ENCODE measurements at regions not wholly inside any gene's neighbourhood (a gene's known extent, or its start where the extent isn't known, plus 50 kb on each side); places are given as distances from the start of the nearest gene placed in this dataset.

GRCh38 chr2:239756790-239757760, 268.1 kb downstream of the NDUFA10 start:
- no peak for DNase-seq

- DNase-seq: no peak
These were observed 268.9 kb downstream of the NDUFA10 start for GRCh38 chr2:239756031-239756789.

- peak; percentile 8 for DNase-seq
These were observed 271.7 kb downstream of the NDUFA10 start for GRCh38 chr2:239753401-239753837.

GRCh38 chr2:239752951-239753350, 272.2 kb downstream of the NDUFA10 start:
- no peak for DNase-seq

GRCh38 chr2:239751679-239752355, 273.3 kb downstream of the NDUFA10 start:
- no peak for DNase-seq

GRCh38 chr2:239750929-239751678, 274.0 kb downstream of the NDUFA10 start:
- no peak for DNase-seq

GRCh38 chr2:239750045-239750835, 274.9 kb downstream of the NDUFA10 start:
- no peak for DNase-seq

- no peak for DNase-seq
These were observed 275.8 kb downstream of the NDUFA10 start for GRCh38 chr2:239749272-239749873.

- DNase-seq: no peak
These were observed 276.3 kb downstream of the NDUFA10 start for GRCh38 chr2:239748811-239749210.

- no peak for DNase-seq
These were observed 277.4 kb downstream of the NDUFA10 start for GRCh38 chr2:239747771-239748170.

GRCh38 chr2:239747274-239747673, 277.9 kb downstream of the NDUFA10 start:
- DNase-seq: no peak

GRCh38 chr2:239746559-239747246, 278.4 kb downstream of the NDUFA10 start:
- DNase-seq: no peak

- no peak for DNase-seq
These were observed 279.5 kb downstream of the NDUFA10 start for GRCh38 chr2:239745386-239746227.

- DNase-seq: no peak
These were observed 280.3 kb downstream of the NDUFA10 start for GRCh38 chr2:239744706-239745340.

- no peak for DNase-seq
These were observed 281.9 kb downstream of the NDUFA10 start for GRCh38 chr2:239743206-239743605.

- no peak for DNase-seq
These were observed 282.8 kb downstream of the NDUFA10 start for GRCh38 chr2:239742377-239742776.

GRCh38 chr2:239739206-239739605, 285.9 kb downstream of the NDUFA10 start:
- no peak for DNase-seq

- no peak for DNase-seq
These were observed 287.0 kb downstream of the NDUFA10 start for GRCh38 chr2:239738159-239738558.

GRCh38 chr2:239737144-239737463, 288.0 kb downstream of the NDUFA10 start:
- DNase-seq: no peak
